Keratinocyte (primary cell): ENCODE measurements at regions not wholly inside any gene's neighbourhood (a gene's known extent, or its start where the extent isn't known, plus 50 kb on each side); places are given as distances from the start of the nearest gene placed in this dataset.

ENCODE experiments used
- EZH2 ChIP-seq: IDR thresholded peaks from one replicate; pipeline ENCODE4 v1.6.1; 2012; ENCODE audit warnings: inconsistent platforms, mild to moderate bottlenecking, low read length, moderate library complexity
- TF ChIP-seq, protein P1 (sequence below), 3 experiments: IDR thresholded peaks in 1 of 3; conservative IDR thresholded peaks in 1 of 3; optimal IDR thresholded peaks in 1 of 3; 2 replicates in 2 of 3; 3 replicates in 1 of 3; pipeline versions ENCODE3 to v1.5.1; 2011; ENCODE audit warnings: low read length in 3 of 3, mild to moderate bottlenecking in 3 of 3, moderate library complexity in 2 of 3, control low read depth in 1 of 3, inconsistent platforms in 1 of 3; ENCODE audit not compliant: insufficient read depth in 2 of 3; ENCODE audit errors: extremely low read depth in 1 of 3

GRCh38 chr4:108498925-108499324, 121.5 kb upstream of the RPL34 start:
- TF ChIP-seq, protein P1, sequence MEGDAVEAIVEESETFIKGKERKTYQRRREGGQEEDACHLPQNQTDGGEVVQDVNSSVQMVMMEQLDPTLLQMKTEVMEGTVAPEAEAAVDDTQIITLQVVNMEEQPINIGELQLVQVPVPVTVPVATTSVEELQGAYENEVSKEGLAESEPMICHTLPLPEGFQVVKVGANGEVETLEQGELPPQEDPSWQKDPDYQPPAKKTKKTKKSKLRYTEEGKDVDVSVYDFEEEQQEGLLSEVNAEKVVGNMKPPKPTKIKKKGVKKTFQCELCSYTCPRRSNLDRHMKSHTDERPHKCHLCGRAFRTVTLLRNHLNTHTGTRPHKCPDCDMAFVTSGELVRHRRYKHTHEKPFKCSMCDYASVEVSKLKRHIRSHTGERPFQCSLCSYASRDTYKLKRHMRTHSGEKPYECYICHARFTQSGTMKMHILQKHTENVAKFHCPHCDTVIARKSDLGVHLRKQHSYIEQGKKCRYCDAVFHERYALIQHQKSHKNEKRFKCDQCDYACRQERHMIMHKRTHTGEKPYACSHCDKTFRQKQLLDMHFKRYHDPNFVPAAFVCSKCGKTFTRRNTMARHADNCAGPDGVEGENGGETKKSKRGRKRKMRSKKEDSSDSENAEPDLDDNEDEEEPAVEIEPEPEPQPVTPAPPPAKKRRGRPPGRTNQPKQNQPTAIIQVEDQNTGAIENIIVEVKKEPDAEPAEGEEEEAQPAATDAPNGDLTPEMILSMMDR (optimal IDR thresholded peaks at IDR 0.05 in 1 of 3, IDR thresholded peaks at IDR 0.05 in 1 of 3, conservative IDR thresholded peaks at IDR 0.05 in 1 of 3; ENCODE audit: extremely low read depth in 1 of 3, insufficient read depth in 2 of 3, low read length in 3 of 3): no peak
- no peak for TF ChIP-seq EZH2
